HG02943 (cell line): ENCODE measurements at regions not wholly inside any gene's neighbourhood (a gene's known extent, or its start where the extent isn't known, plus 50 kb on each side); places are given as distances from the start of the nearest gene placed in this dataset.
"Not testable (repeated sequence)": the region's sequence is repeated elsewhere in the genome, so short reads cannot be mapped to it uniquely, and the experiment has no call there.

Source experiments
- ATAC-seq: cut with Tn5 transposase; IDR thresholded peaks from one replicate; pipeline ENCODE4 v1.9.1; 2021; ENCODE audit warnings: mild to moderate bottlenecking, low read depth, moderate library complexity; ENCODE audit not compliant: unreplicated experiment

- ATAC-seq: no peak
These were observed 234.5 kb downstream of the NRIP1 start for GRCh38 chr21:14830307-14830706.

DNA sequence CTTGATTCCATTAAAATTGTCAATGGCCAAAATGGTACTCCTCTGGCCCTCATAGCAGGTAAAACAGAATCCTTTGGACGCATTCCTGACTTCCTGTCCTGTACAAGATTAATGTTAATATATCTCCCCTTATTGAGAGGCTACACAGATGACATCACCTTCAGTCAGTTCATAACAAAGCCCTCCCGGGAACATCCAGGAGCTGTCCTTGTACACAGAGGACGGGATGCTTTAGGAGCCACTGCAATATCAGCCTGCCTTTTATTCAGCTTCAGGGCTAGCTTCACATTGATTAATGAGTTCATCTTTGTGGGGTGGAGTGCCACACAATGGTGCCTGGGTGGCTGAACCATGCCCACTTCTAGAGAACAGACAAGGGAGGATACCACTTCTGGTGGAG is 235.1 kb downstream of the NRIP1 start:
- no peak for ATAC-seq

DNA sequence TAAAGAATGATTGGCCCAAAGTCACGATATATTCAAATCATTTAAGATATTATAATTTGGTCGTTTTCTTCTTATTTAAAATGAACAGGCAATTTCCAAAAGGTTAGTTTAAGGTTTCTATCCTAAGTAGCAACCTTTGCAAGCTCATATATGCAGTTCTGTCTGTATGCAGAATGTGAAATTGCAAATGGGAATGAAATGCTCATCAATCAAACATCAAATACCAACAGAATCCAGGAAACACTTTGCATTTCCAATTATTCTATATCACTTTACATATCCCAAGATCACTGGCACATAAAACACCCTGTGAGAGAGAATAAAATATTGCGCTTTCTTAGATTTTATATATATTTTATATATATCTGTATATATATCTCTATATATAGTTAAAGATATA is 237.3 kb downstream of the NRIP1 start:
- ATAC-seq: no peak

DNA sequence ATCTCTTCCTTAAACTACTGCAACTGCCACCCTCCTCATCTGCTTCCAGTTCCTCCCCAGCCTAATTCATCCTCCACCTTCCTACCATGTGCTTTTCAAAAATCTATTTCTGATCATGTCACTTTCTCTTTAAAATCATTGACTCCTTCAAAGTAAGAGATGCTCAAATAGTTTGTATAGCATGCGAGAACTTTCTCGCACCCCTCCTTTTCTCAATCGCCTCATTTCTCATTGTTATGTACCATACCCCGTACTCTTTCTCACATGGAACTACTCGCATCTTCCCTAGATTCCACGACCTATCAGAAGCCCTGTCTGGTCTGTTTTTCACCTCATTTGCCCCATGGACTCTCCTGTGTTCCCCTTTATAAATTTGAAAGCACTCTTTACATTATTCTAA is 238.2 kb downstream of the NRIP1 start:
- no peak for ATAC-seq

GRCh38 chr21:14825514-14825974 is 239.3 kb downstream of the NRIP1 start:
- ATAC-seq: peak; percentile 75

DNA sequence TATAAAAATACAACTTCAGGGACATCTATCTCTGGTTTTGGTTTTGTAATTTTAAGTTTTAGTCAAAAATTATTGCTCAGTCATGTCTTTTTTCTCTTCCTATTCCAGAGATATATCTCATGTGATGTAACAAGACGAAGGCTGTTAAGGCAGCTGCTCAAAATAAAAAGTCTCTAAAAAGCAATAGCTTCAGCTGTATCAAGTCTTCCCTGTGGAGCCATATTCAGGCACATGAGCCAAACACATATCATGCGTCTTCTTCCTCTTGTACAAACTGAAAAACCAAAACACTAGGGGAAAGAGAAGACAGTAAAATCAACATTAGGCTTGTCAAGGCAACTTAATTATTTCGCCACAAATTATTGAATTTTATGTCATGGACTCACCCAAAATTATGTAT is 240.7 kb downstream of the NRIP1 start:
- no peak for ATAC-seq

- ATAC-seq: no peak
These were observed 247.5 kb downstream of the NRIP1 start for GRCh38 chr21:14817311-14817710.

DNA sequence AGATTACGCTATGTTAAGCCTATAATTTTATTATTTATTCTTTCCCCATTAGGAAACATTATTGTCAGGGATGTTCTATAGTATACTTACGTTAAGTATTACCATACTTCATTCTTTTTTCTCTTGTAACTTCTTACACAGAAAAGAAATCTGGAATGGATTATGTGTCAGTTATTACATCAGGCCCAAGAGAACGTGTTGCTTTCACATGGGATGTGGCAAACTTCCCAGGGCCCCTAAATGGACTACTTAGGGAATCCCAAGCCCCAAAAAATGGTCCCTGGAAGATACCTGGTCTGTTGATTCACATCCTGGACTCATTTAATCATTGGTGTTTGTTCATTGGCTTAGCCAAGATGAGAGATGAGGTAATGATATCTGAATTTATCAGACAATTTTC is 249.8 kb downstream of the NRIP1 start:
- no peak for ATAC-seq

GRCh38 chr21:14814282-14814681 is 250.5 kb downstream of the NRIP1 start:
- ATAC-seq: no peak

GRCh38 chr21:14804170-14804569 is 258.1 kb upstream of the SAMSN1 start:
- not testable (repeated sequence) for ATAC-seq

GRCh38 chr21:14797543-14797942 is 251.4 kb upstream of the SAMSN1 start:
- no peak for ATAC-seq

- ATAC-seq: no peak
These were observed 241.2 kb upstream of the SAMSN1 start for GRCh38 chr21:14787312-14787711.

DNA sequence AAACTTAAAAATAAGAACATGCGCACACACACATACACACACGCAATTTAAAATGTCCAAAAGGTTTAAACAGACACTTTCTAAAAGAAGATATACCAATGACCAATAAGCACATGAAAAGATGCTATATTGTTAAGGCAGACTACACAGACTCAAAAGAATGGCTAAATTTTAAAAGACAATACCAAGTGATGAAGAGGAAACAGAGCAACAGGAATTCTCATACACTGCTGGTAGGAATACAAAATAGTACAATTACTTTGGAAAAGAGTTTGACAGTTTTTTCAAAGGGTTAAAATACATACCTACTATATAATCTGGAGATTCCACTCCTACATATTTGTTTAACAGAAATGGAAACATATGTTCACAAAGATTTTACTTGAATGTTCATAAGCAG is 239.6 kb upstream of the SAMSN1 start:
- ATAC-seq: no peak

- ATAC-seq: no peak
These were observed 227.7 kb upstream of the SAMSN1 start for GRCh38 chr21:14773777-14774345.

GRCh38 chr21:14771593-14771992 is 225.5 kb upstream of the SAMSN1 start:
- no peak for ATAC-seq

GRCh38 chr21:14768042-14768441 is 221.9 kb upstream of the SAMSN1 start:
- ATAC-seq: no peak

- no peak for ATAC-seq
These were observed 221.2 kb upstream of the SAMSN1 start for GRCh38 chr21:14767192-14767852.

DNA sequence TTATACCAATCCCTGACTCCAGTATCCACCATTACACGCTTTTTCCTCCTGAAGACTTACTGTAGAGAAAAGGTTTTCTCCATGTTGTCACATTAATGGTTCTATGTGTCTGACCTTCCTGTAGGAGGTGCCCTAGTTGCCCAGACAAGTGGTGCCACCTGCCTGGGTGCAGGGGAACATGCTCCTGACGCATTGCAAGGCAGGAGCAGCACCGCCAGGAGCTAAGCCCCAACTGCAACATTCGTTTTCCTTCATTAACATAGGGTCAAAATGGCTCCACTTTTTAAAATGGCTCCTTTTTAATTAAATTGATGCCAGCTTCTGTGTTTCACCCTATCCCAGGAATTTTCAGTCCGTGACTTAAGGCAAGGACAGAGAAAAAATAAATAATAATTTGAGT is 220.1 kb upstream of the SAMSN1 start:
- ATAC-seq: no peak

- peak; percentile 50 for ATAC-seq
These were observed 217.6 kb upstream of the SAMSN1 start for GRCh38 chr21:14763695-14764064.

DNA sequence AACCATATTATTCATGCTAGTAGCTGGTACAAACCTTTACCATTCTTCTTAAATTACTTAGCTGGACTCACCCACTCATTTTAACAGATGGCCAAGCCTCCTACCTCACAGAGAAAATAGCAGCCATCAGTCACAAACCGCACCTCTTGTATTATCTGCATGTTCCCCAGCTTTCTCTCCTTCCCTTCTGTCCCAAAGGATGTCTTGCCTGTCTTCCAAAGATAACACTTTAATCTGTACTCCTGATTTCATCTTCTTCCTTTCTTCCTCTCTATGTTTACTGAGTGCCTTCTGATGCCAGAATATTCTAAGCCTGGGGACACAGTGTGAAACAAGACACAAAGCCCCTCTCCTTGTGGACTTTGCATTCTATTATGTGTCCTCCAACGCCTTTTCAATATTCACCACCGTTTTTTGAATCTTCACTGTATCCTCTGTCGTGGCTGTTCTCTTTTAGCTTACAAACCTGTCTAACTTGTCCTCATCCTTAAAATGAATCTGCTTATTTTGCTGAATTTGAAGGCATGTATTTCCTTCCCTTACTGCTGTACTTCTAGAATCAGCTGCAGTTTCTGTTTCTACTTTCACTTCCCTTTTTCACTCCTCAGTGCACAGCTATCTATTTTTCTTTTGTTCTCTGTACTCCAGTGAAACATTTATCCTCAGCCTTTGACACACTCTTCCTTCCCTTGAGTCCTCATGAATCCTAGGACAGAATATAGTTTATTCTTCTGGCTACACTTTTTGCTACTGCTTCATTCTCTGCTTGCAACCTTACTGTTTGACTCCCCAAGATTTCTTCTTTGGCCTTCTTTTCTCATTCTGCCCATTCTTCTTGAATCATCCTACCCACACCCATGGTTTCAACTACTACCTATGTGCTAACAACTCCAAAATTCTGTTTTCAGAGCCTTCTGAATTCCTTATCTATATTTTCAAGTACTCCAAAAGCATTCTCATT is 216.9 kb upstream of the SAMSN1 start:
- ATAC-seq: peak; percentile 97

DNA sequence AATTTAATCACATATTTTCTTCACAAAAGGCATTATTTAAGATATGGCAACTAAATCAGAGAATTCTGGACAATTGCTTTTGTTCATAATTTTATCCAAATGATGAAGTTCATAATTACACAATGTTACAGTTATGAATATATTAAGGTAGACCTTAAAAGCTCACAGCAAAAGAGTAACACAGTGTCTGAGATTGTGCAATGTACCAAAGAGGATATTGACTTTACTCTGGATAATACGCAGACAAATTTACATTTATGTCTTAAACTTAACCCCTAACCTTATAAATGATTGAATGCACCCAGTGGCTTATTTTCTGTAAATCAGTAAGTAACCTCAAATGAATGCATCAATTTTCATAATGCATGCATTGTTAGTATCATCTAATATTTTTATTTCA is 216.2 kb upstream of the SAMSN1 start:
- ATAC-seq: no peak
